ENCODE measurements at regions not wholly inside any gene's neighbourhood (a gene's known extent, or its start where the extent isn't known, plus 50 kb on each side); places are given as distances from the start of the nearest gene placed in this dataset.

GRCh38 chr19:27694361-27695055 is 1518.4 kb downstream of the UQCRFS1 start:
- no peak for DNase-seq

- DNase-seq = no peak
Measured at GRCh38 chr19:27691991-27692390, 1521.0 kb downstream of the UQCRFS1 start.

GRCh38 chr19:27689734-27690241 is 1523.2 kb downstream of the UQCRFS1 start:
- no peak for DNase-seq

GRCh38 chr19:27684293-27684692 is 1528.7 kb downstream of the UQCRFS1 start:
- DNase-seq = no peak

GRCh38 chr19:27681972-27682371 is 1531.0 kb downstream of the UQCRFS1 start:
- no peak for DNase-seq

- no peak for DNase-seq
Measured at GRCh38 chr19:27679905-27680304, 1533.0 kb downstream of the UQCRFS1 start.

GRCh38 chr19:27679399-27679798 is 1533.6 kb downstream of the UQCRFS1 start:
- no peak for DNase-seq

- no peak for DNase-seq
Measured at GRCh38 chr19:27676877-27677276, 1536.1 kb downstream of the UQCRFS1 start.

GRCh38 chr19:27676334-27676733 is 1536.6 kb downstream of the UQCRFS1 start:
- no peak for DNase-seq

- DNase-seq = no peak
Measured at GRCh38 chr19:27675771-27676170, 1537.2 kb downstream of the UQCRFS1 start.

- no peak for DNase-seq
Measured at GRCh38 chr19:27674701-27675100, 1538.2 kb downstream of the UQCRFS1 start.

- no peak for DNase-seq
Measured at GRCh38 chr19:27673986-27674385, 1539.0 kb downstream of the UQCRFS1 start.

- DNase-seq = no peak
Measured at GRCh38 chr19:27672309-27673047, 1540.5 kb downstream of the UQCRFS1 start.

- no peak for DNase-seq
Measured at GRCh38 chr19:27671876-27672275, 1541.1 kb downstream of the UQCRFS1 start.

- DNase-seq = no peak
Measured at GRCh38 chr19:27660428-27660827, 1552.5 kb downstream of the UQCRFS1 start.

- DNase-seq = no peak
Measured at GRCh38 chr19:27657271-27658051, 1555.5 kb downstream of the UQCRFS1 start.

- no peak for DNase-seq
Measured at GRCh38 chr19:27654266-27654990, 1558.5 kb downstream of the UQCRFS1 start.

GRCh38 chr19:27652796-27653195 is 1560.2 kb downstream of the UQCRFS1 start:
- no peak for DNase-seq

GRCh38 chr19:27652281-27652680 is 1560.7 kb downstream of the UQCRFS1 start:
- DNase-seq = no peak

GRCh38 chr19:27647423-27647822 is 1565.5 kb downstream of the UQCRFS1 start:
- DNase-seq = no peak

- DNase-seq = no peak
Measured at GRCh38 chr19:27635401-27635800, 1577.5 kb downstream of the UQCRFS1 start.

GRCh38 chr19:27618006-27618405 is 1594.9 kb downstream of the UQCRFS1 start:
- DNase-seq = no peak

- DNase-seq = no peak
Measured at GRCh38 chr19:27580906-27581305, 1632.0 kb downstream of the UQCRFS1 start.

All from NCI-H1105 treated with DMSO at 0.1 percent for 48 hours (cell line).